Mesothelial cell of epicardium (in vitro differentiated cells): ENCODE measurements at regions not wholly inside any gene's neighbourhood (a gene's known extent, or its start where the extent isn't known, plus 50 kb on each side); places are given as distances from the start of the nearest gene placed in this dataset.

Experiments used
- DNase-seq, 2 experiments: peaks; one replicate each; pipeline ENCODE4 v3.0.0; 2021; ENCODE audit warnings: low spot score in 2 of 2; ENCODE audit not compliant: unreplicated experiment in 2 of 2
- H3K27ac Mint-ChIP-seq: 2 replicates; pipeline ENCODE4 v1.8.0; 2021; ENCODE audit warnings: mixed read lengths
- H3K27me3 Mint-ChIP-seq: 2 replicates; pipeline ENCODE4 v1.8.0; 2021; ENCODE audit warnings: low read depth, mixed read lengths
- H3K36me3 Mint-ChIP-seq: 2 replicates; pipeline ENCODE4 v1.8.0; 2021; ENCODE audit warnings: mixed read lengths
- H3K4me1 Mint-ChIP-seq: 2 replicates; pipeline ENCODE4 v1.8.0; 2021; ENCODE audit warnings: mixed read lengths
- H3K4me3 Mint-ChIP-seq: 2 replicates; pipeline ENCODE4 v1.8.0; 2021; ENCODE audit warnings: mild to moderate bottlenecking, moderate library complexity, mixed read lengths
- H3K9me3 Mint-ChIP-seq: 2 replicates; pipeline ENCODE4 v1.8.0; 2021; ENCODE audit warnings: mixed read lengths
- CTCF ChIP-seq: fragments of 200-600 bp; sonication (generic); IDR thresholded peaks from one replicate; pipeline ENCODE4 v1.5.0; 2021; ENCODE audit warnings: antibody characterized with exemption; ENCODE audit not compliant: unreplicated experiment

GRCh38 chr6:95204178-95204577, 373.2 kb upstream of the MANEA start:
- Mint-ChIP-seq H3K9me3 (no peaks in the 10 kb centered on the region), H3K27me3 (no peaks in the 10 kb centered on the region), H3K4me1 (no peaks in the 10 kb centered on the region), H3K36me3 (no peaks in the 10 kb centered on the region), H3K4me3 (no peak overlapping the region), H3K27ac (no peak overlapping the region)
- no peak for DNase-seq
- no peak for TF ChIP-seq CTCF

- no peak for TF ChIP-seq CTCF
- no peak overlapping the region for H3K27ac Mint-ChIP-seq
Measured at GRCh38 chr6:95208621-95209020, 368.7 kb upstream of the MANEA start.

GRCh38 chr6:95209074-95209473, 368.3 kb upstream of the MANEA start:
- H3K27ac Mint-ChIP-seq = no peak overlapping the region
- H3K27me3 Mint-ChIP-seq = peaks cover 8% of the 10 kb centered on the region
- H3K4me1 Mint-ChIP-seq = no peaks in the 10 kb centered on the region
- TF ChIP-seq CTCF = no peak
- H3K4me3 Mint-ChIP-seq = no peak overlapping the region
- no peak for DNase-seq
- no peaks in the 10 kb centered on the region for H3K9me3 Mint-ChIP-seq
- H3K36me3 Mint-ChIP-seq = no peaks in the 10 kb centered on the region

More at GRCh38 chr6:95208621-95209020, 368.7 kb upstream of the MANEA start:
- H3K4me3 Mint-ChIP-seq = no peak overlapping the region
- no peak for DNase-seq
- H3K27me3 Mint-ChIP-seq = peaks cover 8% of the 10 kb centered on the region
- H3K36me3 Mint-ChIP-seq = no peaks in the 10 kb centered on the region
- no peaks in the 10 kb centered on the region for H3K4me1 Mint-ChIP-seq
- no peaks in the 10 kb centered on the region for H3K9me3 Mint-ChIP-seq

GRCh38 chr6:95216555-95216954, 360.8 kb upstream of the MANEA start:
- Mint-ChIP-seq H3K27me3 (peaks cover 5% of the 10 kb centered on the region), H3K4me1 (no peaks in the 10 kb centered on the region), H3K4me3 (no peak overlapping the region), H3K27ac (no peak overlapping the region), H3K36me3 (no peaks in the 10 kb centered on the region), H3K9me3 (no peaks in the 10 kb centered on the region)
- TF ChIP-seq CTCF = no peak
- DNase-seq = no peak

- DNase-seq = no peak
- Mint-ChIP-seq H3K27ac (no peak overlapping the region), H3K27me3 (no peaks in the 10 kb centered on the region), H3K36me3 (no peaks in the 10 kb centered on the region), H3K9me3 (no peaks in the 10 kb centered on the region), H3K4me3 (no peak overlapping the region), H3K4me1 (peaks cover 5% of the 10 kb centered on the region)
- TF ChIP-seq CTCF = no peak
Measured at GRCh38 chr6:95227351-95227750, 350.0 kb upstream of the MANEA start.

GRCh38 chr6:95228636-95229035, 348.7 kb upstream of the MANEA start:
- TF ChIP-seq CTCF = no peak
- Mint-ChIP-seq H3K4me3 (no peak overlapping the region), H3K27ac (no peak overlapping the region), H3K9me3 (no peaks in the 10 kb centered on the region), H3K4me1 (peaks cover 5% of the 10 kb centered on the region), H3K36me3 (no peaks in the 10 kb centered on the region), H3K27me3 (no peaks in the 10 kb centered on the region)
- DNase-seq = no peak
